ENCODE measurements at regions not wholly inside any gene's neighbourhood (a gene's known extent, or its start where the extent isn't known, plus 50 kb on each side); places are given as distances from the start of the nearest gene placed in this dataset.

- no peak for DNase-seq (ENCODE audit: low read depth)
These were observed 67.2 kb upstream of the SHISA3 start for GRCh38 chr4:42330002-42330592.

- no peak for DNase-seq (ENCODE audit: low read depth)
These were observed 66.2 kb upstream of the SHISA3 start for GRCh38 chr4:42331040-42331439.

- DNase-seq (ENCODE audit: low read depth), result peak; percentile 11
These were observed 65.3 kb upstream of the SHISA3 start for GRCh38 chr4:42331914-42332368.

GRCh38 chr4:42339935-42340406 is 57.3 kb upstream of the SHISA3 start:
- DNase-seq (ENCODE audit: low read depth), result peak; percentile 9

- peak; percentile 14 for DNase-seq (ENCODE audit: low read depth)
These were observed 55.7 kb upstream of the SHISA3 start for GRCh38 chr4:42341518-42342026.

GRCh38 chr4:42342459-42342858 is 54.8 kb upstream of the SHISA3 start:
- no peak for DNase-seq (ENCODE audit: low read depth)

GRCh38 chr4:42344309-42344708 is 53.0 kb upstream of the SHISA3 start:
- no peak for DNase-seq (ENCODE audit: low read depth)

GRCh38 chr4:42344749-42345148 is 52.5 kb upstream of the SHISA3 start:
- no peak for DNase-seq (ENCODE audit: low read depth)

- no peak for DNase-seq (ENCODE audit: low read depth)
These were observed 51.2 kb upstream of the SHISA3 start for GRCh38 chr4:42345962-42346544.

- no peak for DNase-seq (ENCODE audit: low read depth)
These were observed 50.2 kb upstream of the SHISA3 start for GRCh38 chr4:42347076-42347475.

All from non-pigmented ciliary epithelial cell (primary cell).